ENCODE measurements at regions not wholly inside any gene's neighbourhood (a gene's known extent, or its start where the extent isn't known, plus 50 kb on each side); places are given as distances from the start of the nearest gene placed in this dataset.

DNA sequence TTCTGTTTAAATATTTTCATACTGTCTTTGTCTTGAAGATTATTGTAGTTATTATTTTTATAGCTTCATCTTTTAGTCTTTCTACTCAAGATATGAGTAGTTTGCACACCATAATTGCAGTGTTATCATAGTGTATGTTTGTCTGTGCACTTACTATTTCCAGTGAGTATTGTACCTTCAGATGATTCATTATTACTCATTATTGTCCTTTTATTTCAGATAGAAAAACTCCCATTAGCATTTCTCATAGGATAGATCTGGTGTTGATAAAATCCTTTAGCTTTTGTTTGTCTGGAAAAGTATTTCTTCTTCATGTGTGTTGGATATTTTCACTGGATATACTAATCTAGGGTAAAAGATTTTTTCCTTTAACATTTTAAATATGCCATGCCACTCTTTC is 646.2 kb upstream of the GRM3 start:
- no peak for TF ChIP-seq CTCF (IDR thresholded peaks at IDR 0.05)
- no peak for TF ChIP-seq ZFX (IDR thresholded peaks at IDR 0.05; ENCODE audit: borderline replicate concordance)
- no peak overlapping the region for H3K27ac ChIP-seq

DNA sequence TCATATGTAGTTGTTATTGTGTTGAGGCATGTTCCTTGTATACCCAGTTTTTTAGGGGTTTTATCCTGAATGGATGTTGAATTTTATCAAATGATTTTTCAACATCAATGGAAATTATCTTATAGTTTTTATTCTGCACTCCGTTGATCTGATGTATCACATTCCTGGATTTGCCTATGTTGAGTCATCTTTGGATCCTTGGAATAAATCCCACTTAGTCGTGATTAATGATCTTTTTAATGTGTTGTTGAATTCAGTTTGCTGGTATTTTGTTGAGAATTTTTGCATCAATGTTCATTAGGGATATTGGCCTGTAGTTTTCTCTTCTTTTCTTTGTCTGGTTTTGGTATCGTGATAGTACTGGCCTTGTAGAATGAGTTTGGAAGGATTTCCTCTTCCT is 648.6 kb upstream of the GRM3 start:
- no peak overlapping the region for H3K27ac ChIP-seq
- TF ChIP-seq ZFX (IDR thresholded peaks at IDR 0.05; ENCODE audit: borderline replicate concordance), result no peak

- H3K27ac ChIP-seq, result no peak overlapping the region
- no peak for TF ChIP-seq CTCF (IDR thresholded peaks at IDR 0.05)
- no peak for TF ChIP-seq ZFX (IDR thresholded peaks at IDR 0.05; ENCODE audit: borderline replicate concordance)
Measured at GRCh38 chr7:85980740-85981139, 663.0 kb upstream of the GRM3 start.

GRCh38 chr7:85974176-85974575 is 669.5 kb upstream of the GRM3 start:
- no peak overlapping the region for H3K27ac ChIP-seq
- TF ChIP-seq CTCF (IDR thresholded peaks at IDR 0.05) (no peak), ZFX (IDR thresholded peaks at IDR 0.05; ENCODE audit: borderline replicate concordance) (no peak)

GRCh38 chr7:85972504-85973141 is 671.1 kb upstream of the GRM3 start:
- TF ChIP-seq ZFX (IDR thresholded peaks at IDR 0.05; ENCODE audit: borderline replicate concordance) (no peak), CTCF (IDR thresholded peaks at IDR 0.05) (no peak)
- H3K27ac ChIP-seq, result no peak overlapping the region

DNA sequence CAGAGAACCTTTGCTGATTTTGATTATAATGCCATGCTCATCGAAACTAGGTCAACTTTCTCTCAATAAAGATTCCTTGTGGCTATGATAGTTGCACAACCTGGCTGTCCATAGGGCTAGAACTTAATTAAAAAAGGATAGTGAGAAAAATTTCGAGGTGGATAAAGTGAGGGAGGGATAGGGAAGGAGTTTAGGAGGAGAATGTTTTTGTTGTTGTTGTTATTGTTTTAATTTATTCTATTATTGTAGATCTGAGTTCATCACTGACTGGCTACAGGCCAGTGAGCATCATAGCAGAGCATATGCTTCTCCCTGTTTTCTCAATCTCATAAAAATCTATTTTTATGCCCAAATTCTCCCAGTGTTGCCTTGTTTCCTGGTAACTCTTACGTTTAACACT is 688.7 kb upstream of the GRM3 start:
- TF ChIP-seq ZFX (IDR thresholded peaks at IDR 0.05; ENCODE audit: borderline replicate concordance), result no peak
- no peak for TF ChIP-seq CTCF (IDR thresholded peaks at IDR 0.05)
- no peak overlapping the region for H3K27ac ChIP-seq

GRCh38 chr7:85950871-85951270 is 692.8 kb upstream of the GRM3 start:
- no peak overlapping the region for H3K27ac ChIP-seq
- no peak for TF ChIP-seq CTCF (IDR thresholded peaks at IDR 0.05)
- no peak for TF ChIP-seq ZFX (IDR thresholded peaks at IDR 0.05; ENCODE audit: borderline replicate concordance)

DNA sequence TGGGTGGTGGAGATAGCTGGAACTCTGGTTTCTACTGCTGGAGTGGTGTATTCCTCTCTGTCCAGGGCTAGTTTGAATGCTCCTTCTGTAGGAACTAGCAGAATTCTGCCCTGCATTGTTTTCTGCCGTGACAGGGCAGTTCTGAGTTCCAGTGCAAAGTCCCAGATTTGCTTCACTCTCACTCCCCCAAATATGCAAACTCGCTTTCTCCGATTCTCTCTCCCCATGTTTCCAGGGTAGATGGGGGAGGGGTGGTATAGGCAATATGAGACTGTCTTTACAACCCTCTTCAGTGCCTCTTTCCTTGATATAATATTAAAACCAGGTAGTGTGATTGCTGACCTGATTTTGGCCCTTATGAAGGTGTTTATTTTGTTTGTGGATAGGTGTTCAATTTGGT is 693.3 kb upstream of the GRM3 start:
- no peak for TF ChIP-seq CTCF (IDR thresholded peaks at IDR 0.05)
- no peak for TF ChIP-seq ZFX (IDR thresholded peaks at IDR 0.05; ENCODE audit: borderline replicate concordance)

More for the DNA sequence above, 693.3 kb upstream of the GRM3 start:
- H3K27ac ChIP-seq, result no peak overlapping the region
